HG03457 (cell line): ENCODE measurements at regions not wholly inside any gene's neighbourhood (a gene's known extent, or its start where the extent isn't known, plus 50 kb on each side); places are given as distances from the start of the nearest gene placed in this dataset.

Experiments
- ATAC-seq: cut with Tn5 transposase; IDR thresholded peaks from one replicate; pipeline ENCODE4 v1.9.1; 2021; ENCODE audit warnings: moderate number of reproducible peaks; ENCODE audit not compliant: unreplicated experiment

- ATAC-seq: no peak
Observed at GRCh38 chr6:2434116-2434515, 188.7 kb upstream of the GMDS start.

GRCh38 chr6:2433711-2434110 lies 188.3 kb upstream of the GMDS start:
- no peak for ATAC-seq

- no peak for ATAC-seq
Observed at GRCh38 chr6:2433266-2433665, 187.9 kb upstream of the GMDS start.

- ATAC-seq: no peak
Observed at GRCh38 chr6:2432292-2432691, 186.9 kb upstream of the GMDS start.

- no peak for ATAC-seq
Observed at GRCh38 chr6:2430612-2431011, 185.2 kb upstream of the GMDS start.

- ATAC-seq: no peak
Observed at GRCh38 chr6:2429460-2429859, 184.1 kb upstream of the GMDS start.

- no peak for ATAC-seq
Observed at GRCh38 chr6:2429032-2429431, 183.6 kb upstream of the GMDS start.

- no peak for ATAC-seq
Observed at GRCh38 chr6:2426561-2427340, 181.3 kb upstream of the GMDS start.

GRCh38 chr6:2416128-2416712 lies 170.8 kb upstream of the GMDS start:
- ATAC-seq: no peak

- ATAC-seq: no peak
Observed at GRCh38 chr6:2414885-2415547, 169.6 kb upstream of the GMDS start.

- no peak for ATAC-seq
Observed at GRCh38 chr6:2412731-2413130, 167.3 kb upstream of the GMDS start.

- ATAC-seq: no peak
Observed at GRCh38 chr6:2410656-2411380, 165.4 kb upstream of the GMDS start.

GRCh38 chr6:2407525-2407924 lies 162.1 kb upstream of the GMDS start:
- ATAC-seq: no peak

GRCh38 chr6:2404211-2404929 lies 159.0 kb upstream of the GMDS start:
- no peak for ATAC-seq

GRCh38 chr6:2403546-2403945 lies 158.1 kb upstream of the GMDS start:
- ATAC-seq: no peak

- no peak for ATAC-seq
Observed at GRCh38 chr6:2396846-2397630, 151.6 kb upstream of the GMDS start.

GRCh38 chr6:2396042-2396657 lies 150.7 kb upstream of the GMDS start:
- ATAC-seq: no peak

- ATAC-seq: no peak
Observed at GRCh38 chr6:2388554-2389324, 143.3 kb upstream of the GMDS start.

- ATAC-seq: no peak
Observed at GRCh38 chr6:2387445-2387844, 142.0 kb upstream of the GMDS start.
